ENCODE measurements at regions not wholly inside any gene's neighbourhood (a gene's known extent, or its start where the extent isn't known, plus 50 kb on each side); places are given as distances from the start of the nearest gene placed in this dataset.

- Mint-ChIP-seq H3K36me3 (ENCODE audit: low read depth) (no peaks in the 10 kb centered on the region), H3K9me3 (ENCODE audit: low read depth) (peaks cover 3% of the 10 kb centered on the region), H3K27ac (no peak overlapping the region), H3K4me3 (no peak overlapping the region), H3K4me1 (no peaks in the 10 kb centered on the region), H3K27me3 (no peaks in the 10 kb centered on the region)
- intact Hi-C loops (cut with DNase I, micrococcal nuclease) = no loop called here
- ChIA-PET CTCF (no interaction called here), POLR2A (no interaction called here)
- DNase-seq (no peak), ATAC-seq (no peak)
Measured at GRCh38 chr14:87109271-87109670, 883.7 kb downstream of the GALC start.

GRCh38 chr14:87108726-87109125 is 884.3 kb downstream of the GALC start:
- DNase-seq (no peak), ATAC-seq (no peak)
- no peaks in the 10 kb centered on the region for H3K27me3 Mint-ChIP-seq
- no peaks in the 10 kb centered on the region for H3K4me1 Mint-ChIP-seq
- no peaks in the 10 kb centered on the region for H3K36me3 Mint-ChIP-seq (ENCODE audit: low read depth)
- no peak overlapping the region for H3K4me3 Mint-ChIP-seq
- intact Hi-C loops (cut with DNase I, micrococcal nuclease) = no loop called here
- H3K27ac Mint-ChIP-seq = no peak overlapping the region
- H3K9me3 Mint-ChIP-seq (ENCODE audit: low read depth) = peaks cover 3% of the 10 kb centered on the region
- CTCF ChIA-PET = no interaction called here
- POLR2A ChIA-PET = no interaction called here

GRCh38 chr14:87102811-87103378 is 890.1 kb downstream of the GALC start:
- H3K27ac Mint-ChIP-seq = no peak overlapping the region
- H3K36me3 Mint-ChIP-seq (ENCODE audit: low read depth) = no peaks in the 10 kb centered on the region
- no peaks in the 10 kb centered on the region for H3K4me1 Mint-ChIP-seq
- ChIA-PET CTCF (no interaction called here), POLR2A (no interaction called here)
- H3K27me3 Mint-ChIP-seq = no peaks in the 10 kb centered on the region
- no peak overlapping the region for H3K4me3 Mint-ChIP-seq
- peaks cover 1% of the 10 kb centered on the region for H3K9me3 Mint-ChIP-seq (ENCODE audit: low read depth)
- DNase-seq (no peak), ATAC-seq (no peak)
- intact Hi-C loops (cut with DNase I, micrococcal nuclease) = no loop called here

DNA sequence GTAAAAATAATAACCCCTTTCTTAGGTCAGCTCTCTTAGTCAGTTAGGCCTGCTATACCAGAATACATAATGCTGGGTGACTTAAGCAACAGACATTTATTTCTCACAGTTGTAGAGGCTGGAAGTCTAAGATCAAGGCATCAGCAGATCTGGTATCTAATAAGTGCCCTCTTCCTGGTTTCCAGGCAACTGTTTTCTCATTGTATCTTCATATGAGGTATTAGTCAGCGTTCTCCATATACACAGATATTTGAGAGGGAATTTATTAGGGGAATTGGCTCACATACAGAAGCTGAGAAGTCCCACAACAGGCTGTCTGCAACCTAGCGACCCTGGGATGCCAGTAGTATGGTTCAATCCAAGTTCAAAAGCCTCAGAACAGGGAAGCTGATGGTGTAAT is 896.0 kb downstream of the GALC start:
- ChIA-PET CTCF (no interaction called here), POLR2A (no interaction called here)
- H3K4me1 Mint-ChIP-seq = no peaks in the 10 kb centered on the region
- H3K9me3 Mint-ChIP-seq (ENCODE audit: low read depth) = peaks cover 2% of the 10 kb centered on the region
- no peak for DNase-seq
- H3K36me3 Mint-ChIP-seq (ENCODE audit: low read depth) = no peaks in the 10 kb centered on the region
- H3K27me3 Mint-ChIP-seq = no peaks in the 10 kb centered on the region
- ATAC-seq = no peak
- intact Hi-C loops (cut with DNase I, micrococcal nuclease) = no loop called here
- H3K4me3 Mint-ChIP-seq = no peak overlapping the region
- no peak overlapping the region for H3K27ac Mint-ChIP-seq

GRCh38 chr14:87094913-87095312 is 898.1 kb downstream of the GALC start:
- H3K9me3 Mint-ChIP-seq (ENCODE audit: low read depth) = peaks cover 2% of the 10 kb centered on the region
- POLR2A ChIA-PET = no interaction called here
- intact Hi-C loops (cut with DNase I, micrococcal nuclease) = no loop called here

DNA sequence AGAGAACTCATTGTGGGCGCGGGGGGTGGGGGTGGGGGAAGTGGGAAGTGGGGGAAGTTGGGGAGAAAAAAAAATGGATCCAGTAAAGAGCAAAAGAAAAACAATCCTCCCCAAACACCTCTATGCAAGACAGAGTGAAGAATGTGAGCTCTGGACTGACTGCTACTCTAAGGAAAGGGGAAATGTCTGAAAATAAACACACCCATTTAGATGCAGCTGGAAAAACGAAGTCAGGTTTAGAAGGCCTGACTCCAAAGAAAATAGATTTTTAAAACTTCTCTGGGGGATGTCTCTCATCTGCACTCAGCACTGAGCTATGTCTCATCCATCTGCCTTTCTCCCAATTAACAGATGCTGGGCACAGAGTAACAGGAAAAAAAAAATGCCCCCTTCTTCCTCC is 904.4 kb downstream of the GALC start:
- H3K4me1 Mint-ChIP-seq = no peaks in the 10 kb centered on the region
- H3K36me3 Mint-ChIP-seq (ENCODE audit: low read depth) = no peaks in the 10 kb centered on the region
- ATAC-seq = no peak
- no peaks in the 10 kb centered on the region for H3K27me3 Mint-ChIP-seq
- no peak for DNase-seq
- no peak overlapping the region for H3K27ac Mint-ChIP-seq
- ChIA-PET POLR2A (no interaction called here), CTCF (no interaction called here)
- intact Hi-C loops (cut with DNase I, micrococcal nuclease) = no loop called here
- no peak overlapping the region for H3K4me3 Mint-ChIP-seq
- peaks cover 1% of the 10 kb centered on the region for H3K9me3 Mint-ChIP-seq (ENCODE audit: low read depth)

More at GRCh38 chr14:87094913-87095312, 898.1 kb downstream of the GALC start:
- Mint-ChIP-seq H3K27me3 (no peaks in the 10 kb centered on the region), H3K4me3 (no peak overlapping the region), H3K4me1 (no peaks in the 10 kb centered on the region), H3K36me3 (ENCODE audit: low read depth) (no peaks in the 10 kb centered on the region), H3K27ac (no peak overlapping the region)
- DNase-seq = no peak
- CTCF ChIA-PET = no interaction called here
- no peak for ATAC-seq

DNA sequence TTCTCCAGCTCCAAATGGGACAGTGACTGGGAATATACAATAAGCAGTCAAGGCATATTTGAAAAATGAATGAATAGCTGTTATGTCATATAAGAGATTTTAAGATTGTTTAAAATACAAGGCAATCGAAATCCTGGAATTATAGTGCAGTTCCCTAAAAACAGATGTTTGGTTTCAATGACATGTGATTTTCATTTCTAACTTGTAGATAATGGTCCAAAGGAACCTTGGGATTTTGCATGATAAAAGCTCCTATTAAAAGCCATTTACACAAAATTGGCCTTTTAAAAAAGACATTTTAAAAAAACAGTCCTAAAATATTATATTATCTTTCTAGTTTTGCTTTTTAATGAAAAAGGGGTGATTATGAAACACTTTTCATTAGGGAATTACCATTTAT is 905.1 kb downstream of the GALC start:
- H3K27ac Mint-ChIP-seq = no peak overlapping the region
- H3K27me3 Mint-ChIP-seq = no peaks in the 10 kb centered on the region
- ChIA-PET CTCF (no interaction called here), POLR2A (no interaction called here)
- H3K4me1 Mint-ChIP-seq = no peaks in the 10 kb centered on the region
- H3K36me3 Mint-ChIP-seq (ENCODE audit: low read depth) = no peaks in the 10 kb centered on the region
- DNase-seq (no peak), ATAC-seq (no peak)
- no peaks in the 10 kb centered on the region for H3K9me3 Mint-ChIP-seq (ENCODE audit: low read depth)
- no peak overlapping the region for H3K4me3 Mint-ChIP-seq
- intact Hi-C loops (cut with DNase I, micrococcal nuclease) = no loop called here

DNA sequence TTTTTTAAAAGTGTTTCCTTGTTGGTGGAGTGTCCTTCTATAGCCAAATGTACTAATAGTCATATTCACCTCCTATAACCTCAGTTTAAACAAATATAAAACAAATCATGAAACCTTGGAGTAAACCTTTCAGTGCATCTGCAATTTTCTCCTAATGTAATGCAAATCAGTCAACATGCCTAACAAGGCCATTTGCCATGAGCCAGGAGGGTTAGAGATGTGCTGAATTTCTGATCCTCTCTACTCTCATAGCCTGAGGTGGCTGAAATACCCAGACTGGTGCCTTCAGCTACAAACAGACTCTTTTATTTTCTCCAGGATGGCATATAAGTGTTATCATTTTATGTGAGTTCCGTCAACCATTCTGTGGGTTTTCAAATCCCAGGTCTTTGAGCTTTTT is 908.1 kb downstream of the GALC start:
- no peak for ATAC-seq
- Mint-ChIP-seq H3K4me1 (no peaks in the 10 kb centered on the region), H3K9me3 (ENCODE audit: low read depth) (peaks cover 4% of the 10 kb centered on the region), H3K27ac (no peak overlapping the region), H3K36me3 (ENCODE audit: low read depth) (no peaks in the 10 kb centered on the region), H3K4me3 (no peak overlapping the region), H3K27me3 (no peaks in the 10 kb centered on the region)
- intact Hi-C loops (cut with DNase I, micrococcal nuclease) = no loop called here
- POLR2A ChIA-PET = no interaction called here
- DNase-seq = no peak
- CTCF ChIA-PET = no interaction called here

- Mint-ChIP-seq H3K9me3 (ENCODE audit: low read depth) (peaks cover 4% of the 10 kb centered on the region), H3K27ac (no peak overlapping the region), H3K36me3 (ENCODE audit: low read depth) (no peaks in the 10 kb centered on the region), H3K4me3 (no peak overlapping the region), H3K4me1 (no peaks in the 10 kb centered on the region), H3K27me3 (no peaks in the 10 kb centered on the region)
- CTCF ChIA-PET = no interaction called here
- intact Hi-C loops (cut with DNase I, micrococcal nuclease) = no loop called here
- ATAC-seq (no peak), DNase-seq (no peak)
- POLR2A ChIA-PET = no interaction called here
Measured at GRCh38 chr14:87082917-87083316, 910.1 kb downstream of the GALC start.

- H3K27me3 Mint-ChIP-seq = no peaks in the 10 kb centered on the region
- DNase-seq (no peak), ATAC-seq (no peak)
- intact Hi-C loops (cut with DNase I, micrococcal nuclease) = no loop called here
- POLR2A ChIA-PET = no interaction called here
- CTCF ChIA-PET = interaction anchor here (1.2 kb wide), 1 partner anchor 39 kb away, joined by 3 read pairs; no protein-coding TSS in a partner anchor
- H3K4me1 Mint-ChIP-seq = no peaks in the 10 kb centered on the region
- H3K27ac Mint-ChIP-seq = no peak overlapping the region
- H3K36me3 Mint-ChIP-seq (ENCODE audit: low read depth) = no peaks in the 10 kb centered on the region
- H3K9me3 Mint-ChIP-seq (ENCODE audit: low read depth) = peaks cover 4% of the 10 kb centered on the region
- no peak overlapping the region for H3K4me3 Mint-ChIP-seq
Measured at GRCh38 chr14:87081004-87081403, 912.0 kb downstream of the GALC start.

DNA sequence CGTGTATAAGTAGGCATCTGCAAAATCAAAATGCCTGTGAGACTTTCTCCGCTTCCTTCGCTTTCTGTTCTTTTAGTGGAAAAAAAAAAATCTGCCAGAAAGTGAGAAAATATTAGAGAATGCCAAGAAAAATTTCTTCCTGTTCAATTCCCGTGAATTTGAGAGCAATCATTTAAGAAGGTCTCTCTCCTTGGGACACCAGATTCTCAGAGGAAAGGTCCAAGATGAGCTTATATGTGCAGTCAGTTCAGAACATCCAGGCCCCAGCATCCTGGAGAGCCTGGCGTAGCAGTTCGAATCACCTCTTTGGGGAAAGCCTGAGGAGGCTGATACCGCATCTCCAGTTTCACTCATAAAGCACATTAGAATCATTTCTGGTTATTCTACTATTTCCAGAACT is 912.8 kb downstream of the GALC start:
- POLR2A ChIA-PET = no interaction called here
- H3K27me3 Mint-ChIP-seq = no peaks in the 10 kb centered on the region
- H3K9me3 Mint-ChIP-seq (ENCODE audit: low read depth) = peaks cover 4% of the 10 kb centered on the region
- H3K4me3 Mint-ChIP-seq = no peak overlapping the region
- no peak overlapping the region for H3K27ac Mint-ChIP-seq
- DNase-seq = no peak
- no peaks in the 10 kb centered on the region for H3K4me1 Mint-ChIP-seq
- no peak for ATAC-seq
- CTCF ChIA-PET = interaction anchor here (0.6 kb wide), 1 partner anchor 329 kb away, joined by 4 read pairs; no protein-coding TSS in a partner anchor
- intact Hi-C loops (cut with DNase I, micrococcal nuclease) = no loop called here
- no peaks in the 10 kb centered on the region for H3K36me3 Mint-ChIP-seq (ENCODE audit: low read depth)

DNA sequence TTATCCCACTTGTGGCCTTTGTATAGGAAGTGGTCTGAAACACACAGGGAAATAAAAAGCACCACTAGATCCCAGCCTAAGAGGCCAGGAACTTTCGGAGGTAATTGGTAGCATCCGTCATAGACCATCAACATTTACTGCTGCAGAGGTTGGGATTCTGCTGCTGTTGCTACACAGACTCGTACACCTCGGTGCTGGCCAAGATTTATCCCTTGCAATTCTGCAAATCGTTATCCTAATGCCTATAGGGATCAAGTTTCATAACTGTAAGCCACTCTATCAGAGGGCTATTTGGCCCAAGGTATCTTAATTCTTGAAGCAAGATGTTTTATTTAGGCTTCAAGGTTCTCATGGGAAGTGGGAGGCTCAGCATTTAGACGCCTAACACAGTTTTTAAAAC is 913.6 kb downstream of the GALC start:
- Mint-ChIP-seq H3K4me1 (no peaks in the 10 kb centered on the region), H3K27ac (no peak overlapping the region), H3K36me3 (ENCODE audit: low read depth) (no peaks in the 10 kb centered on the region), H3K27me3 (no peaks in the 10 kb centered on the region), H3K9me3 (ENCODE audit: low read depth) (peaks cover 4% of the 10 kb centered on the region), H3K4me3 (no peak overlapping the region)
- ATAC-seq (no peak), DNase-seq (no peak)
- intact Hi-C loops (cut with DNase I, micrococcal nuclease) = no loop called here
- POLR2A ChIA-PET = no interaction called here
- CTCF ChIA-PET = no interaction called here

DNA sequence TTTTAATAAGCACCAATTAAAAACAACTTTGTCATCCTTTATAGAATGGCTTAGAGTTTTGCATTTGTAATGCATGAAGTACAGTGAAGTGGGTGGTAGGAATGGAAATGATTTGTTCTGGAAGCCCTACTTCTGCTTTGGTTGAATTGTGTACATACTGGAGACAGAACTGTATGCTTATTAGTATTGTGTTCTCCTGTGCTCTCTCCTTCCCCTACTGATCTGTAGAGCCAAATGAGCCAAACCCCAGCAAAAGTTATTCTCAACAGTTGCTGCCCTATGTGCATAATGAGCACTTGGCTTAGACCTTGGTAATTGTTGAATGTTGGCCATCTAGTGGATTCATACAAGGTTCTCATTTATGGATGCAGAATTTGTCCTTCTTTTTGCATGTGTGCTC is 916.1 kb downstream of the GALC start:
- DNase-seq (no peak), ATAC-seq (no peak)
- intact Hi-C loops (cut with DNase I, micrococcal nuclease) = no loop called here
- no peaks in the 10 kb centered on the region for H3K27me3 Mint-ChIP-seq
- POLR2A ChIA-PET = no interaction called here
- no peaks in the 10 kb centered on the region for H3K4me1 Mint-ChIP-seq
- CTCF ChIA-PET = no interaction called here
- H3K27ac Mint-ChIP-seq = no peak overlapping the region
- no peaks in the 10 kb centered on the region for H3K36me3 Mint-ChIP-seq (ENCODE audit: low read depth)
- no peak overlapping the region for H3K4me3 Mint-ChIP-seq
- H3K9me3 Mint-ChIP-seq (ENCODE audit: low read depth) = peaks cover 5% of the 10 kb centered on the region
